Stimulated activated CD4-positive, alpha-beta T cell treated with anti-CD3 and anti-CD28 coated beads, Interleukin-4, amount 100 ng/mL, for 48 hours (primary cell): ENCODE measurements at regions not wholly inside any gene's neighbourhood (a gene's known extent, or its start where the extent isn't known, plus 50 kb on each side); places are given as distances from the start of the nearest gene placed in this dataset.
"Not testable (repeated sequence)": the region's sequence is repeated elsewhere in the genome, so short reads cannot be mapped to it uniquely, and the experiment has no call there.

Experiments
- DNase-seq, 2 donors: peaks; one replicate each; pipeline ENCODE4 v3.0.0-alpha.2; 2020; ENCODE audit warnings: low read depth in 2 of 2

GRCh38 chr14:30305346-30305745, 253.6 kb upstream of the G2E3 start:
- DNase-seq, result no peak

DNA sequence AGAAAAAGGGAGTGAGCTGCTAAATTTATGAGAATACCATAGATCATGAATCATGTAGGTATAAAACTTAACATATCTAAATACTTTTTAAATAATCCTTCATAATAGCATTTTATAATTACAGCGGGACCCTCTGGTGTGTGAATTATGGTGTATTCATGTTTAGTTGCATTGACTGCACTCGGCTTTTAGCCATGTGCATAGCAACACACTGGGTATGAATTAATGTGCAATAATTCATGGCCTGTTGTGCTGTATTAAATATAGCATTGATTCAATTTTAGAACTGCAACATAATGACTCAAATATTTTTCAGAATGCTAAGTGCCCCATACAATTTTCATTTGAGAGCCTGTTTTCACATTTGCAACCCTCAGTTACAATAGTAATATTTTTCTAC, 249.6 kb upstream of the G2E3 start:
- no peak for DNase-seq

- DNase-seq, result no peak
Measured at GRCh38 chr14:30312214-30312613, 246.7 kb upstream of the G2E3 start.

DNA sequence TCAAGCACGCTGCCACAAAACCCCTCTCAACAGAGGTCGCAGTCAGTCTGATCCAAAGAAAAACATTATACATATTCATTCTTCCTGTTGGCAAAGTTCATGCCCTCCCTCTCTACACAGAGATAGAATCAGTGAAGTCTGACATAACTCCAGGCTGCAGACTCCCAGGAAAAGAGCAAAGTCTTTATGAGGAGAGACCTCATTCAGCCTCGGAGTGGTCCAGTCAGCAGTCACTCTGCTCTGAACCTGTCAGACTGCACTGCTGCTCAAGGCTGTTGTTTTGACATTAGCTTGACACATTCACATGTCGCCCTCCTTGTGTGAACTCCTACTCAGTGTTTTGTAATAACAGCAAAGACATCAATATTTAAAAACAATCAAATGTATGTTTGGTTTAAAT, 241.2 kb upstream of the G2E3 start:
- DNase-seq, result no peak

GRCh38 chr14:30322819-30323218, 236.1 kb upstream of the G2E3 start:
- no peak for DNase-seq

- DNase-seq, result no peak
Measured at GRCh38 chr14:30330033-30330432, 228.9 kb upstream of the G2E3 start.

DNA sequence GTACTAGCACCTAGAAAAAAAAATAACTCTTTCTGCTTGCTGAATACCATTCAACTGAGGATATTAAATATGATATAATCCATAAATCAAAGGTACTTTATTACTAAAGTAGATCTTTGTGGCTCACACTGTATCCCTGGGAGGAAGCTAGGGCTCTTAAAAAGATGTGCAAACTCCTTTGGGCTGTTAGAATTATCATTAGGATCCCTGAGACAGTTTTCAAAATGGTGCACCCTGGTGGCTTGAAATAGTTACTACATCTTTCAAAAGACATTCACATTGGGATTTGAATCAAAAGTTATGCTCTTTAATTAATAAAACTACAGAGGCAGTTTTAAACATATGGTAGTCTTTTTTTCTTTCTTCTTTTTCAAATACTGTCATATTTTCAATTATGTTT, 228.5 kb upstream of the G2E3 start:
- DNase-seq, result no peak

DNA sequence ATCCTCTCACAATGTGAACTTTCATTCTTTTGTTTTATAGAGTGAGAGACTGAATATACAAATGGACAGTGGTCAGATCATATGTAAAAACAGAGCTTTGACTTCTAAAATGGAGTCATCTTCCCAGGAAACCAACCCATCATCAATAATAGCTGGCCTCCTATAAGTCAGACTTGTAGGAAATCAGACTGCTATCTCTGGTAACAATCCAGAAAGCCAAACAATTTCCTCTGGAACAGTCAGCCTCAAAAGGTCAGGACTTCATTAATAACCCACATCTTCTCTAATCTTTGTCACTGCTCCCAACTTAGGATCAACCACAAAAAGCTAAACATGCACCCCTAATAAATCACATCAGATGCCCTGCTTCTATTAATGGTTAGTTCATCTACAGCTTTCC, 227.9 kb upstream of the G2E3 start:
- no peak for DNase-seq

- DNase-seq, result no peak
Measured at GRCh38 chr14:30332374-30332773, 226.6 kb upstream of the G2E3 start.

DNA sequence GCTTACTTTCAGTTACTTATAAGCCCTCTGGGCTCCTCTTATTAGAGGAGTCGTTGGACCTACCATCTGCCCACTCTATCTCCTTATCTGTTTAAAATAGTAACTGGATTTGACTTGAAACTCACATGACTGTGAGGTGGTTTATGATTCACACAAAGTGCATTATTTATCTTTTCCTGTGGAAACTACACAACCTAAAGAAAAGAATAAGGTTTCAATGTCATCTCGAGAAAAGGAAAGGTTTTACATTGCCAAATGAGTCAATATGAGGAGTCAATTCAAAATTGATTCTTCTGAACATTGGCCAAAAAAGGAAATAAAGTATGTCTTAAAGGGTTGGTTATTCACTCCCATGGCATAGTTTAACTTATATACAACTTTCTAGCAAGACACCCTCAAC, 225.0 kb upstream of the G2E3 start:
- DNase-seq, result no peak

GRCh38 chr14:30337456-30337855, 221.5 kb upstream of the G2E3 start:
- no peak for DNase-seq

DNA sequence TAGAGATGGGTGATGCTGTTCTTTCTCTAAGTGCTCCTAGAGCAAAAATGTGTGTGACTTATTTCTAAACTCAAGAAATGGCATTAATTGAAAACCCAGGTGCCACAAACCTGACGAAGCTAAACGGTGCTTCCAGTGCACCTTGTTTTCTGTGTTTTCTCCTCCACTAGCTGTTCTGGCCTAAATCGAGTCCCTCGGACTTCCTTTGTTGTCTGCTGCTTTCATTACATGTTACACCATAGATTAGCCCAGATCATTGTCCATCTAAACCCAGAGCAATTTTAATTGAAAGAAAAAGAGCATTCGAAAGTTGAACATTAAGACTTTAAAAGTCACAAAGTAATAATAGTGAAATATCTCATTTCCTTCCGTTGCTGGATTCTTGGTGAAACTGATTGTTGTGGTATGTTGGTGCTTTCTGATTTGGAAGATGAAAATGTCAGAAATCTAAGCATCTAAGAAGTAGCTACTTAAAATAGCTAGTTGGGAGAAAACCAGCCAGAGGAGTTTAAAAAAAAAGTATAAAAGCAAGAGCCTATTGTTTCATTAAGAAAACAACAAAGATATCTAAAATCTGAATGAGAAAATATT, 219.6 kb upstream of the G2E3 start:
- DNase-seq, result no peak

GRCh38 chr14:30340495-30340894, 218.5 kb upstream of the G2E3 start:
- no peak for DNase-seq

- no peak for DNase-seq
Measured at GRCh38 chr14:30345511-30345910, 213.4 kb upstream of the G2E3 start.

- no peak for DNase-seq
Measured at GRCh38 chr14:30348445-30348844, 210.5 kb upstream of the G2E3 start.

DNA sequence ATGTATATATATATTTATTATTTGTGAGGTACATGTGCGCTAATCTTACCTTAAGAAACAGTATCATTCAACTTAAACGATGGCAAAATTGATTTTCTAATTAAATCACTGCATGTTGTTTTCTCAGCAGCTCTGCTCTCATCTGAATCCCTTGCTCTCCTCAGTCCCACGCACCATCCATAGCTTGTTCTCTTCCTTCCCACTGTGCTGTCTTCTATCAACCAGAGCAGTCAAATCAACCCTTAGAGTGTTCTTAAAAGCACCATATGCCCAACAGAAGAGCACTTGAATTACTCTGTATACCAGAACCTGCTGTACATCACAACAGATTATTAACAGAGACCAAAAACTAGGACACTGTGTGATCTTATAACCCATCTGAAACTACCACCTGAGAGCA, 209.4 kb upstream of the G2E3 start:
- DNase-seq, result no peak

DNA sequence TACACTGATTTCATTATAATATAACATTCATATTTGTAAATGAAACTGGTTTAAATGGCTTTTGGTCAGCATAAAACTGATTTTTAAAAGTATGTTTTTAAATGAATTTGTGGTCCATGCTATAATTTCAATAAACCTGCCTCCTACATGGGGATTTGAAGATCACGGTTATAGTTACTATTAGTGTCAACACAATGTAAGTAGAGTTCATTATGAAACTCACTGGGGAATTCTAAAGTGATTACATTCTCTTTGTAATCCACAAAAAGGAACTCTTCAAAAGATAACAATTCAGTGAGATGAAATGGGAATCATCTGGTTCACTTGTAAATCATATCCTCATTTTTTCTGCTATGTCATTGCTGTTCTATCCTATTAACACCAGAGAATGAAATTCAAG, 204.5 kb upstream of the G2E3 start:
- no peak for DNase-seq

- DNase-seq, result no peak
Measured at GRCh38 chr14:30355431-30355913, 203.5 kb upstream of the G2E3 start.

DNA sequence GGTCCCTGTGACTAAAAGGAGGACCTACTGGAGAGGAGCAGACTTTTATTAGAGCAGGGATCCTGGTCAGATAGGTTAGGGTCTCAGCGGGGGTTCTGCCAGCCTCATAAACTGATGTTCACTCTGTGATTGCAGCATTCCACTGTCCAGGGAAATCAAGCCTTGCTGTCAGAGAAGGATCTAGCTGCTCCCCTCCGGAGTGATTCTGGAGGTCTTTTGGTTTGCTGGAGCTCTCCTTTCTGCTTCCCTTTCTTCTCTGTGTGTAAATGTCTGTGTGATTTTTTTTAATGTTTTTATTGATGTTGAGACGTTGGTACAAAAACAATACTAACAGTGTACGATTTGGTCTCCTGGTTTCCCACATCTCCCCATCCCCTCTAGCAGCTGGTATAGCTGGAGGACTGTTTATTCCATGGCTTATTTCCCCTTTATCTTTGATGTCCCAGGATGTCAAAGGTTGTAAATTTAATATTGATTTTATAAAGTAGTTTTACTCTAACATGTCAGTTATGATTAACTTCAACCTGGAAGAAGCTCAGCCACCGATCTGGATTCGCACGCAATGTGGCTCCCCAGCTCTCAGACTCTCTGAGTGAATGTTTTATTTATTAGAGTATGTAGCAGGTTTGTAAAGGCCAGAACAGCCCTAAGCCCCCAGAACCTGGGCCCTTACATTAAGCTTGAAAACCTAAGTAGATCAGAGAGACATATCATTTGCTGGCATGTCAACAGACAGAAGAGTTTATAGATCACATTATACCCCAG, 202.3 kb upstream of the G2E3 start:
- DNase-seq, result no peak

DNA sequence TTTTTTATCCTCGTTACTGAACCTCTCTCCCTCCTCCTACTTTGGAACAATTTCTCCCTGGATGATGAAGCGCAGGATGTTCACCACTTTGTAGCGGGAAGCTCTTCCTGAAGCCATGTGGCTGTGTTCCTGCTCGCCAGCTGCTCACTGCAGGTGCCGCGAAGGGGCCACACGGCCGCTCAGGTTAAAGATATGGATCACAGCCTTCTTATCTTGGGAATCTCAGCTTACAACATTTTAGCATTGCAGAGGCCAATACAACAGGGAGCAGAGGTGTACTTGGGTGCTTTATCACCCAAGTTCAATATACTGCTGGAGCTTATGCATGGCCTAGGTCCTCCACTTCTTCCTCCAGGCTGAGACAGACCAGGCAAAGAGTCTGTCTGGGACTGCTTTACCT, 201.2 kb upstream of the G2E3 start:
- DNase-seq, result no peak

GRCh38 chr14:30362369-30363218, 196.4 kb upstream of the G2E3 start:
- no peak for DNase-seq

DNA sequence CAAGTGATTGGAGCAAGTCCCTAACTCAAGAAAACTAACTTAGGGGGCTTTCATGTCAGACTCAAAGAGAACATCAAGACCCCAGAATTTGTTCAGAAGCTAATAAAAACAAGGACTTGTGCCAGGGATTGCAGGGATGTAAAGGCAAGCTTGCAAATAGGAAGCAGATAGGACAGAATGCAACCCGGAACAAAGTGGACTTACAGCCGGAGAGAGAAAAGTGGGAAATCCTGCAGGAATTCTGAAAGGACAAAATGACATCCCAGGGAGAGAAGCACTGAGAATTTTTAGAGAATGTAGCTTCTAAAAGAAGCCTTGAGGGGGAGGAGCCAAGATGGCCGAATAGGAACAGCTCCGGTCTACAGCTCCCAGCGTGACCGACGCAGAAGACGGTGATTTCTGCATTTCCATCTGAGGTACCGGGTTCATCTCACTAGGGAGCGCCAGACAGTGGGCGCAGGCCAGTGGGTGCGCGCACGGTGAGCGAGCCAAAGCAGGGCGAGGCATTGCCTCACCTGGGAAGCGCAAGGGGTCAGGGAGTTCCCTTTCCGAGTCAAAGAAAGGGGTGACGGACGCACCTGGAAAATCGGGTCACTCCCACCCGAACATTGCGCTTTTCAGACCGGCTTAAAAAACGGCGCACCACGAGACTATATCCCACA, 195.6 kb upstream of the G2E3 start:
- not testable (repeated sequence) for DNase-seq
